GM21447 (cell line): ENCODE measurements at regions not wholly inside any gene's neighbourhood (a gene's known extent, or its start where the extent isn't known, plus 50 kb on each side); places are given as distances from the start of the nearest gene placed in this dataset.

Source experiments
- ATAC-seq: cut with Tn5 transposase; IDR thresholded peaks from one replicate; pipeline ENCODE4 v1.9.1; 2021; ENCODE audit not compliant: unreplicated experiment

- no peak for ATAC-seq
These were observed 189.3 kb downstream of the KLF5 start for GRCh38 chr13:73248154-73248553.

- ATAC-seq = no peak
These were observed 186.4 kb downstream of the KLF5 start for GRCh38 chr13:73245246-73245645.

GRCh38 chr13:73244467-73244866, 185.7 kb downstream of the KLF5 start:
- ATAC-seq = no peak

GRCh38 chr13:73242515-73243015, 183.8 kb downstream of the KLF5 start:
- ATAC-seq = no peak

- no peak for ATAC-seq
These were observed 181.4 kb downstream of the KLF5 start for GRCh38 chr13:73240193-73240592.

GRCh38 chr13:73235385-73235784, 176.6 kb downstream of the KLF5 start:
- no peak for ATAC-seq

GRCh38 chr13:73231471-73231870, 172.7 kb downstream of the KLF5 start:
- no peak for ATAC-seq

GRCh38 chr13:73230716-73231115, 171.9 kb downstream of the KLF5 start:
- ATAC-seq = no peak

GRCh38 chr13:73228546-73228945, 169.7 kb downstream of the KLF5 start:
- no peak for ATAC-seq

- ATAC-seq = no peak
These were observed 167.2 kb downstream of the KLF5 start for GRCh38 chr13:73225990-73226389.

- ATAC-seq = no peak
These were observed 165.9 kb downstream of the KLF5 start for GRCh38 chr13:73224703-73225102.

- peak; percentile 71 for ATAC-seq
These were observed 164.6 kb downstream of the KLF5 start for GRCh38 chr13:73223372-73223781.

GRCh38 chr13:73222627-73223305, 164.0 kb downstream of the KLF5 start:
- no peak for ATAC-seq

GRCh38 chr13:73220966-73221720, 162.3 kb downstream of the KLF5 start:
- ATAC-seq = no peak

GRCh38 chr13:73218181-73218580, 159.4 kb downstream of the KLF5 start:
- ATAC-seq = no peak

GRCh38 chr13:73216381-73216831, 157.6 kb downstream of the KLF5 start:
- ATAC-seq = no peak

- no peak for ATAC-seq
These were observed 157.0 kb downstream of the KLF5 start for GRCh38 chr13:73215823-73216222.

- no peak for ATAC-seq
These were observed 153.7 kb downstream of the KLF5 start for GRCh38 chr13:73212482-73212881.

- no peak for ATAC-seq
These were observed 151.5 kb downstream of the KLF5 start for GRCh38 chr13:73210218-73210883.

GRCh38 chr13:73204952-73205351, 146.1 kb downstream of the KLF5 start:
- no peak for ATAC-seq

GRCh38 chr13:73201626-73202025, 142.8 kb downstream of the KLF5 start:
- no peak for ATAC-seq

GRCh38 chr13:73198991-73199411, 140.2 kb downstream of the KLF5 start:
- ATAC-seq = no peak
